HG03108 (cell line): ENCODE measurements at regions not wholly inside any gene's neighbourhood (a gene's known extent, or its start where the extent isn't known, plus 50 kb on each side); places are given as distances from the start of the nearest gene placed in this dataset.
"Not testable (repeated sequence)": the region's sequence is repeated elsewhere in the genome, so short reads cannot be mapped to it uniquely, and the experiment has no call there.

Experiments used
- ATAC-seq: cut with Tn5 transposase; IDR thresholded peaks from one replicate; pipeline ENCODE4 v1.9.1; 2021; ENCODE audit warnings: moderate library complexity; ENCODE audit not compliant: unreplicated experiment

GRCh38 chr1:101366513-101367215 is 129.8 kb downstream of the S1PR1 start:
- no peak for ATAC-seq

GRCh38 chr1:101367630-101368029 is 130.8 kb downstream of the S1PR1 start:
- no peak for ATAC-seq

GRCh38 chr1:101370488-101370887 is 133.7 kb downstream of the S1PR1 start:
- no peak for ATAC-seq

GRCh38 chr1:101371259-101371658 is 134.4 kb downstream of the S1PR1 start:
- ATAC-seq: peak; percentile 94

- no peak for ATAC-seq
These were observed 136.8 kb downstream of the S1PR1 start for GRCh38 chr1:101373570-101373969.

GRCh38 chr1:101375448-101375847 is 138.6 kb downstream of the S1PR1 start:
- ATAC-seq: not testable (repeated sequence)

- no peak for ATAC-seq
These were observed 139.6 kb downstream of the S1PR1 start for GRCh38 chr1:101376121-101377083.

GRCh38 chr1:101377084-101377835 is 140.4 kb downstream of the S1PR1 start:
- ATAC-seq: no peak

- no peak for ATAC-seq
These were observed 142.2 kb downstream of the S1PR1 start for GRCh38 chr1:101379037-101379436.

- ATAC-seq: peak; percentile 98
These were observed 143.1 kb downstream of the S1PR1 start for GRCh38 chr1:101379950-101380349.

GRCh38 chr1:101382135-101382534 is 145.3 kb downstream of the S1PR1 start:
- no peak for ATAC-seq

- peak; percentile 87 for ATAC-seq
These were observed 152.2 kb downstream of the S1PR1 start for GRCh38 chr1:101388904-101389546.

- no peak for ATAC-seq
These were observed 152.7 kb downstream of the S1PR1 start for GRCh38 chr1:101389547-101389929.

GRCh38 chr1:101392552-101392951 is 155.7 kb downstream of the S1PR1 start:
- no peak for ATAC-seq

- ATAC-seq: no peak
These were observed 157.2 kb downstream of the S1PR1 start for GRCh38 chr1:101394041-101394440.

- ATAC-seq: no peak
These were observed 162.4 kb downstream of the S1PR1 start for GRCh38 chr1:101399222-101399621.

GRCh38 chr1:101406271-101406670 is 169.5 kb downstream of the S1PR1 start:
- no peak for ATAC-seq

GRCh38 chr1:101406681-101407080 is 169.9 kb downstream of the S1PR1 start:
- no peak for ATAC-seq

GRCh38 chr1:101407505-101408211 is 170.8 kb downstream of the S1PR1 start:
- peak; percentile 65 for ATAC-seq
